Peyer's patch (tissue), 4 donors: ENCODE measurements at regions not wholly inside any gene's neighbourhood (a gene's known extent, or its start where the extent isn't known, plus 50 kb on each side); places are given as distances from the start of the nearest gene placed in this dataset.

Experiments
- DNase-seq, 3 donors: peaks; one replicate each; pipeline ENCODE4 v3.0.0-alpha.2; 2017 to 2019
- H3K27ac ChIP-seq, 4 donors: fragments of 200-600 bp; sonication (generic); one replicate each; pipeline ENCODE4 v1.5.1; 2016 to 2019
- H3K27me3 ChIP-seq, 2 donors: fragments of 200-600 bp; sonication (generic); one replicate each; pipeline ENCODE4 v1.5.1; 2019
- H3K36me3 ChIP-seq, 3 donors: fragments of 200-600 bp; sonication (generic); one replicate each; pipeline ENCODE4 v1.5.1; 2016 to 2019
- H3K4me1 ChIP-seq, 4 donors: fragments of 200-600 bp; sonication (generic); one replicate each; pipeline ENCODE4 v1.5.1; 2016 to 2019
- H3K4me3 ChIP-seq, 4 donors: fragments of 200-600 bp; sonication (generic); 1 replicate in 3 of 4; 2 replicates in 1 of 4; pipeline ENCODE4 v1.5.1; 2016 to 2019; ENCODE audit warnings: mild to moderate bottlenecking in 1 of 4
- H3K9me3 ChIP-seq, 4 donors: fragments of 200-600 bp; sonication (generic); one replicate each; pipeline ENCODE4 v1.5.1; 2016 to 2019; ENCODE audit warnings: mild to moderate bottlenecking in 1 of 4
- POLR2A ChIP-seq, 2 donors: fragments of 450-650 bp; IDR thresholded peaks; one replicate each; pipeline ENCODE4 v1.5.1; 2017; ENCODE audit warnings: antibody characterized with exemption in 2 of 2, mild to moderate bottlenecking in 2 of 2, moderate library complexity in 2 of 2
- TF ChIP-seq, protein P1 (sequence below), 6 experiments: fragments of 450-650 bp in 4 of 6; fragments of 200-600 bp in 2 of 6; sonication (generic) in 1 of 6; IDR thresholded peaks; one replicate each; pipeline ENCODE4 v1.5.1; 2017 to 2019; ENCODE audit warnings: antibody characterized with exemption in 6 of 6, mild to moderate bottlenecking in 3 of 6, moderate library complexity in 1 of 6

DNA sequence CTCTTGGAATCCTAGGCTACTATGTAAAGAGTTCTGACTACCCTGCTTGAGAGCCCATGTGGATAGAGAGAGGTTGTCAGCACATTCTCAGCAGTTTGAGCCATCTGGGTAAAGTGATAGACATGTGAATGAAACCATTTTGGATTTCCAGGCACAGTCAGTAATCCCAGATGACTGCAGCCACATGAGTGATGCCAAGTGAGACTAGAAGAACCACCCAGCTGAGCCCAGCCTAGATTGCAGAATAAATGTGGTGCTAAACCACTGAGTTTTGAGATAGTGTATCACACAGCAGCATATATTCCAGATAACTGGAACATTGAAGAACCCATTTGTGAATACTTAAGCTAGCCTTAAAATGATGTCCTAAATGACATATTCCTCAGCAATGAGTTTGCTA lies 166.2 kb downstream of the ATP6V1G3 start:
- H3K36me3 ChIP-seq = no peaks in the 10 kb centered on the region
- TF ChIP-seq, protein P1, sequence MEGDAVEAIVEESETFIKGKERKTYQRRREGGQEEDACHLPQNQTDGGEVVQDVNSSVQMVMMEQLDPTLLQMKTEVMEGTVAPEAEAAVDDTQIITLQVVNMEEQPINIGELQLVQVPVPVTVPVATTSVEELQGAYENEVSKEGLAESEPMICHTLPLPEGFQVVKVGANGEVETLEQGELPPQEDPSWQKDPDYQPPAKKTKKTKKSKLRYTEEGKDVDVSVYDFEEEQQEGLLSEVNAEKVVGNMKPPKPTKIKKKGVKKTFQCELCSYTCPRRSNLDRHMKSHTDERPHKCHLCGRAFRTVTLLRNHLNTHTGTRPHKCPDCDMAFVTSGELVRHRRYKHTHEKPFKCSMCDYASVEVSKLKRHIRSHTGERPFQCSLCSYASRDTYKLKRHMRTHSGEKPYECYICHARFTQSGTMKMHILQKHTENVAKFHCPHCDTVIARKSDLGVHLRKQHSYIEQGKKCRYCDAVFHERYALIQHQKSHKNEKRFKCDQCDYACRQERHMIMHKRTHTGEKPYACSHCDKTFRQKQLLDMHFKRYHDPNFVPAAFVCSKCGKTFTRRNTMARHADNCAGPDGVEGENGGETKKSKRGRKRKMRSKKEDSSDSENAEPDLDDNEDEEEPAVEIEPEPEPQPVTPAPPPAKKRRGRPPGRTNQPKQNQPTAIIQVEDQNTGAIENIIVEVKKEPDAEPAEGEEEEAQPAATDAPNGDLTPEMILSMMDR (IDR thresholded peaks at IDR 0.05) = no peak
- no peak for TF ChIP-seq POLR2A (IDR thresholded peaks at IDR 0.05)
- no peak overlapping the region for H3K4me3 ChIP-seq
- H3K9me3 ChIP-seq = no peaks in the 10 kb centered on the region
- DNase-seq = no peak
- no peaks in the 10 kb centered on the region for H3K4me1 ChIP-seq
- H3K27me3 ChIP-seq = no peaks in the 10 kb centered on the region
- H3K27ac ChIP-seq = no peak overlapping the region

DNA sequence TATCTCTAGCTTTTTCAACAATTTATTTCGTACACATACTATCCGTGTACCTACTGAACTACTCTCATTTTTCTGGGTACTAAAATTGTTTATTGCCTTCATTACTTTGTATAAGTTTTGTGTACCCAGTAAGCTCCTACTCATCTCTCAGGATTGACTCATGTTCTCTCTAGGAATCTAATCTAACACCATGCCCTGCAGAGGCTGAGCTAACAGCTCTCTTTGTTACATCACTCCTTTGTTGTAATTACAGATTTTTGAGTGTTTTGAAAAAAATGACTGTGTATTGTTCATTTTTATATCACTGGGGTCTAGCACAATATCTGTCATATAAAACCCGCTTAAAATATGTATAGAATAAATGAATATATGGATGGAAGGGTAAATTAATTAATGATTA lies 167.1 kb downstream of the ATP6V1G3 start:
- H3K36me3 ChIP-seq = no peaks in the 10 kb centered on the region

More for the DNA sequence above, 167.1 kb downstream of the ATP6V1G3 start:
- no peak for TF ChIP-seq POLR2A (IDR thresholded peaks at IDR 0.05)
- TF ChIP-seq, protein P1 (IDR thresholded peaks at IDR 0.05) = no peak
- no peaks in the 10 kb centered on the region for H3K4me1 ChIP-seq
- H3K4me3 ChIP-seq = no peak overlapping the region
- H3K27me3 ChIP-seq = no peaks in the 10 kb centered on the region
- DNase-seq = no peak
- no peaks in the 10 kb centered on the region for H3K9me3 ChIP-seq
- H3K27ac ChIP-seq = no peak overlapping the region
